Trophoblast cell (in vitro differentiated cells and primary cell): ENCODE measurements at regions not wholly inside any gene's neighbourhood (a gene's known extent, or its start where the extent isn't known, plus 50 kb on each side); places are given as distances from the start of the nearest gene placed in this dataset.

Source experiments
- DNase-seq, 2 donors: peaks; one replicate each; pipeline ENCODE4 v3.0.0-alpha.2; 2016
- H2AFZ ChIP-seq: 2 replicates; pipeline ENCODE4 v1.6.1; 2013; ENCODE audit warnings: low read length, moderate library complexity, mild to moderate bottlenecking; ENCODE audit not compliant: insufficient read depth, poor library complexity
- H2AK5ac ChIP-seq: 2 replicates; pipeline ENCODE4 v1.6.1; 2013; ENCODE audit warnings: mild to moderate bottlenecking, low read length
- H2BK120ac ChIP-seq: 2 replicates; pipeline ENCODE4 v1.6.1; 2013; ENCODE audit warnings: low read length, mild to moderate bottlenecking, moderate library complexity; ENCODE audit not compliant: insufficient read depth, poor library complexity
- H2BK12ac ChIP-seq: 2 replicates; pipeline ENCODE4 v1.6.1; 2013; ENCODE audit warnings: mild to moderate bottlenecking, low read length, moderate library complexity
- H2BK5ac ChIP-seq: 2 replicates; pipeline ENCODE4 v1.6.1; 2013; ENCODE audit warnings: low read length, low read depth, moderate library complexity, mild to moderate bottlenecking; ENCODE audit not compliant: poor library complexity
- H3K14ac ChIP-seq: 2 replicates; pipeline ENCODE4 v1.6.1; 2013; ENCODE audit warnings: mild to moderate bottlenecking, low read length
- H3K18ac ChIP-seq: 2 replicates; pipeline ENCODE4 v1.6.1; 2013; ENCODE audit warnings: mild to moderate bottlenecking, low read length
- H3K23ac ChIP-seq: 2 replicates; pipeline ENCODE4 v1.6.1; 2013; ENCODE audit warnings: low read length
- H3K27ac ChIP-seq: 2 replicates; pipeline ENCODE4 v1.5.1; 2013; ENCODE audit warnings: low read depth, mild to moderate bottlenecking, inconsistent platforms, low read length, moderate library complexity
- H3K27me3 ChIP-seq: 2 replicates; pipeline ENCODE4 v1.6.1; 2013; ENCODE audit warnings: inconsistent platforms, mild to moderate bottlenecking, low read length, moderate library complexity; ENCODE audit not compliant: insufficient read depth
- H3K36me3 ChIP-seq, 2 experiments: 1 replicate in 1 of 2; 2 replicates in 1 of 2; pipeline ENCODE4 v1.6.1; 2013; ENCODE audit warnings: low read length in 2 of 2, mild to moderate bottlenecking in 2 of 2, moderate library complexity in 1 of 2; ENCODE audit not compliant: insufficient read depth in 2 of 2, control insufficient read depth in 1 of 2
- H3K4ac ChIP-seq: 2 replicates; pipeline ENCODE4 v1.6.1; 2013; ENCODE audit warnings: low read depth, mild to moderate bottlenecking, low read length, moderate library complexity
- H3K4me1 ChIP-seq, 2 experiments: 1 replicate in 1 of 2; 2 replicates in 1 of 2; pipeline ENCODE4 v1.6.1; 2013; ENCODE audit warnings: low read length in 2 of 2, mild to moderate bottlenecking in 2 of 2, moderate library complexity in 1 of 2; ENCODE audit not compliant: insufficient read depth in 2 of 2, control insufficient read depth in 1 of 2
- H3K4me2 ChIP-seq: 2 replicates; pipeline ENCODE4 v1.6.1; 2013; ENCODE audit warnings: inconsistent platforms, mild to moderate bottlenecking, low read length, moderate library complexity
- H3K4me3 ChIP-seq: 2 replicates; pipeline ENCODE4 v1.5.1; 2013; ENCODE audit warnings: mild to moderate bottlenecking, low read depth, low read length, inconsistent platforms
- H3K79me1 ChIP-seq: one replicate; pipeline ENCODE4 v1.6.1; 2013; ENCODE audit warnings: low read length
- H3K79me2 ChIP-seq: 2 replicates; pipeline ENCODE4 v1.6.1; 2013; ENCODE audit warnings: low read length, mild to moderate bottlenecking; ENCODE audit not compliant: control insufficient read depth, insufficient read depth, poor library complexity
- H3K9ac ChIP-seq: 2 replicates; pipeline ENCODE4 v1.6.1; 2013; ENCODE audit warnings: mild to moderate bottlenecking, low read length
- H3K9me3 ChIP-seq: 2 replicates; pipeline ENCODE4 v1.6.1; 2013; ENCODE audit warnings: low read depth, mild to moderate bottlenecking, control low read depth, inconsistent platforms, low read length; ENCODE audit not compliant: insufficient read depth
- H4K12ac ChIP-seq: 2 replicates; pipeline ENCODE4 v1.6.1; 2013; ENCODE audit warnings: low read depth, mild to moderate bottlenecking, low read length, moderate library complexity
- H4K8ac ChIP-seq: 2 replicates; pipeline ENCODE4 v1.6.1; 2013; ENCODE audit warnings: low read depth, mild to moderate bottlenecking, low read length, moderate library complexity
- H4K91ac ChIP-seq: one replicate; pipeline ENCODE4 v1.6.1; 2013; ENCODE audit warnings: low read depth, mild to moderate bottlenecking, low read length, moderate library complexity
- WGBS: extraction: QIAGEN DNeasy Blood & Tissue Kit; methylation state at CpG from one replicate; pipeline ENCODE4 v1.1.7; 2013; ENCODE audit warnings: missing lambda C conversion rate; ENCODE audit not compliant: insufficient read length, insufficient coverage; ENCODE audit errors: extremely low coverage; 5-methylcytosine and 5-hydroxymethylcytosine counted together

DNA sequence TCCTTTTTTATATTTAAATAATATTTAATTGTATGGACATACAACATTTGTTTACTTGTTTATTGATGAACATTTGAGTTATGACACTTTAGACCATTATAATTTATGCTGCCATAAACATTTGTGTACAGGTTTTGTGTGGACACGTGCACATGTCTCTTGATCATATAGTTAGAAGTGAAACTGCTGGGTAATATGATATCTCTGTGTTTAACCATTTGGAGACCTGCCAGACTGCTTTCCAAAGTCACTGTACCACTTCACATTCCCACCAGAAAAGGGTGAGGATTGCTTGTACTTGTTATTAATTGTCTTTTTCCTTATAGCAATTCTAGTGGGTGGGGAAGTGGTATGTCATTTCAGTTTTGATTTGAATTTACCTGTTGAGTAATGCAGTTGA is 145.6 kb upstream of the KLHL1 start:
- no peak overlapping the region for H3K9ac ChIP-seq
- no peak overlapping the region for H2AFZ ChIP-seq
- H3K79me1 ChIP-seq: no peaks in the 10 kb centered on the region
- no peak overlapping the region for H3K4me2 ChIP-seq
- no peak overlapping the region for H3K18ac ChIP-seq
- H3K14ac ChIP-seq: no peak overlapping the region
- no peak overlapping the region for H2AK5ac ChIP-seq
- H3K9me3 ChIP-seq: peaks cover 1% of the 10 kb centered on the region
- no CpG with 5 or more reads among the region's 1 CpG for WGBS
- H3K27me3 ChIP-seq: no peaks in the 10 kb centered on the region
- H2BK12ac ChIP-seq: no peak overlapping the region
- no peaks in the 10 kb centered on the region for H3K79me2 ChIP-seq
- peaks cover 0 to 4% of the 10 kb centered on the region in 2 experiments for H3K4me1 ChIP-seq
- H4K12ac ChIP-seq: no peak overlapping the region
- no peak overlapping the region for H4K8ac ChIP-seq
- H4K91ac ChIP-seq: no peak overlapping the region
- H3K4ac ChIP-seq: no peak overlapping the region
- no peak for DNase-seq
- no peak overlapping the region for H3K4me3 ChIP-seq
- H3K36me3 ChIP-seq: no peaks in the 10 kb centered on the region
- H2BK5ac ChIP-seq: no peak overlapping the region
- no peak overlapping the region for H2BK120ac ChIP-seq
- H3K23ac ChIP-seq: no peak overlapping the region
- H3K27ac ChIP-seq: no peak overlapping the region

GRCh38 chr13:70253411-70253810 is 145.2 kb upstream of the KLHL1 start:
- Histone ChIP-seq H2BK5ac (no peak overlapping the region), H3K79me2 (no peaks in the 10 kb centered on the region), H3K4me3 (no peak overlapping the region), H3K9ac (no peak overlapping the region), H3K27me3 (no peaks in the 10 kb centered on the region), H3K9me3 (peaks cover 1% of the 10 kb centered on the region), H2AFZ (no peak overlapping the region), H3K4me2 (no peak overlapping the region), H3K27ac (no peak overlapping the region), H3K14ac (no peak overlapping the region), H3K4me1 (peaks cover 0 to 4% of the 10 kb centered on the region in 2 experiments), H2BK120ac (no peak overlapping the region), H3K4ac (no peak overlapping the region), H3K79me1 (no peaks in the 10 kb centered on the region), H3K36me3 (no peaks in the 10 kb centered on the region), H4K8ac (no peak overlapping the region), H3K23ac (no peak overlapping the region), H3K18ac (no peak overlapping the region), H2AK5ac (no peak overlapping the region), H2BK12ac (no peak overlapping the region), H4K91ac (no peak overlapping the region), H4K12ac (no peak overlapping the region)
- no peak for DNase-seq
- WGBS: no CpG with 5 or more reads among the region's 2 CpGs

DNA sequence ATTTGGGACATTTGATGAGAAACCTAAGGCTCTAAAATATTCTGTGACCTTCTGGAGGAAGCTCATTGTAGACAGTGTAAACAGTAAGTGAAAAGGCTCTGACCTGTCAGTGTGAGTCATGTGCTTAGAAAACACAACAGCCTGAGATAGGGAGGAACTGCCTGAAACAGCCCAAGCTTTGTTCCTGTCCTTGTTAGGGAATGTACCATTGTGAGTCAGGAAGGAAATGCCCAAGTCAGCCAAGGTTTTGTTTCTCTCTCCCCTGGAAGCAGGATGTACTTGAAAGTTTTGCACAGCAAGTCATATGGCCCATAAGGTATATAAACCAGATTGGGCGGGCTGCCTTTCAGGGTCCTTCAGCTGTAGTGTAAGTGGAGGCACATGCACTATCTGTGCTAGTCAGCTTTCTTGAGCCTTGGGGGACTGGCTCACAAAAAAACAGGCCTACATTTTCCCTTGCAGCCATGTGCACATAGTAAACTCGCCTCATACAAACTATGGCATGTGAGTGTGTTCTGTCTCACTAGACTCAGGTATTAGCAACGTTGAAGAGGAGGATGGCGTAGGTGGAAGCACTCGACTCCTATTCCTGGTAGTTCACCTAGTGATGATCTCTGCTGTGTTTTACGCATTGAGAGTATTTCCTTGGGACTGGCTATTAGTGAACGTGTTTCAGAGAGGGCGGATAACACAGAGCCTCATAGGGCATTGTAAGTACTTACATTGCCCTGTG is 141.2 kb upstream of the KLHL1 start:
- peaks cover 0 to 4% of the 10 kb centered on the region in 2 experiments for H3K4me1 ChIP-seq
- no peak for DNase-seq
- no peaks in the 10 kb centered on the region for H3K79me2 ChIP-seq
- no peak overlapping the region for H2AFZ ChIP-seq
- H2AK5ac ChIP-seq: no peak overlapping the region
- no peak overlapping the region for H3K23ac ChIP-seq
- H3K4me2 ChIP-seq: no peak overlapping the region
- no peak overlapping the region for H4K12ac ChIP-seq
- H2BK5ac ChIP-seq: no peak overlapping the region
- WGBS: no CpG with 5 or more reads among the region's 8 CpGs
- no peak overlapping the region for H3K4me3 ChIP-seq
- peak overlapping the region; percentile 21 for H3K27ac ChIP-seq
- no peak overlapping the region for H2BK12ac ChIP-seq
- H3K79me1 ChIP-seq: no peaks in the 10 kb centered on the region
- H3K27me3 ChIP-seq: no peaks in the 10 kb centered on the region
- H3K4ac ChIP-seq: no peak overlapping the region
- H3K14ac ChIP-seq: no peak overlapping the region
- H4K8ac ChIP-seq: no peak overlapping the region
- no peak overlapping the region for H4K91ac ChIP-seq
- H3K18ac ChIP-seq: no peak overlapping the region
- H2BK120ac ChIP-seq: no peak overlapping the region
- peaks cover 1% of the 10 kb centered on the region for H3K9me3 ChIP-seq
- no peak overlapping the region for H3K9ac ChIP-seq
- no peaks in the 10 kb centered on the region for H3K36me3 ChIP-seq

GRCh38 chr13:70237131-70237530 is 128.9 kb upstream of the KLHL1 start:
- Histone ChIP-seq H3K4ac (no peak overlapping the region), H2BK5ac (no peak overlapping the region), H2BK12ac (no peak overlapping the region), H3K27me3 (no peaks in the 10 kb centered on the region), H3K4me2 (no peak overlapping the region), H3K4me1 (no peaks in the 10 kb centered on the region), H2AK5ac (no peak overlapping the region), H4K91ac (no peak overlapping the region), H3K9me3 (peaks cover 3% of the 10 kb centered on the region), H3K36me3 (no peaks in the 10 kb centered on the region), H4K8ac (no peak overlapping the region), H2BK120ac (no peak overlapping the region), H3K18ac (no peak overlapping the region), H4K12ac (no peak overlapping the region), H3K27ac (no peak overlapping the region), H3K79me2 (no peaks in the 10 kb centered on the region), H3K79me1 (no peaks in the 10 kb centered on the region), H2AFZ (no peak overlapping the region), H3K23ac (no peak overlapping the region), H3K4me3 (no peak overlapping the region), H3K14ac (no peak overlapping the region), H3K9ac (no peak overlapping the region)
- peak in 1 of 2 donors; percentile 22 for DNase-seq
